C4-2B (cell line): ENCODE measurements at regions not wholly inside any gene's neighbourhood (a gene's known extent, or its start where the extent isn't known, plus 50 kb on each side); places are given as distances from the start of the nearest gene placed in this dataset.

ENCODE experiments used
- CTCF ChIP-seq: fragments of 450-650 bp; conservative IDR thresholded peaks from 2 replicates; pipeline ENCODE4 v1.5.1; 2017; ENCODE audit warnings: mild to moderate bottlenecking
- ZFX ChIP-seq: fragments of 450-650 bp; IDR thresholded peaks from 2 replicates; pipeline ENCODE4 v1.6.1; 2017

DNA sequence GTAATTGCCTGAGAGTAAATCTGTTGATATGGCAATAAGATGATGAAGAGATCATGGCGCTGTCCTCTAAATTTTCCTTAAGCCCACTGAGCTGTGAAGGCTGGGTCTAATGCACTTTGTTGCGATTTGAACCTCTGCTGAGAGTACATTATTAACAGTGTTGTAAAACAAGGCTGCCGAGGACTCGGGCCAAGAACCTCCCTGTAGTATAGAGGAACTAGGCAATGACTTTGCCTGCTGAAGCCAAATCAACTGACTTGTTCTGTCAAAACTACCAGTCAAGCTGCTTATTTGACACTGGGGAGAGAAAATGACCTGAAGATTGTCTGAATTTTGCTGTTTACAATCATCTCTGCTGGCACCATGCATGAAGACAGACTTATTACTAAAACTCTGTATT lies 1154.7 kb downstream of the DTWD2 start:
- TF ChIP-seq CTCF (no peak), ZFX (no peak)
